Trophoblast cell (in vitro differentiated cells and primary cell): ENCODE measurements at regions not wholly inside any gene's neighbourhood (a gene's known extent, or its start where the extent isn't known, plus 50 kb on each side); places are given as distances from the start of the nearest gene placed in this dataset.
"Not testable (repeated sequence)": the region's sequence is repeated elsewhere in the genome, so short reads cannot be mapped to it uniquely, and the experiment has no call there.

Source experiments
- DNase-seq, 2 donors: peaks; one replicate each; pipeline ENCODE4 v3.0.0-alpha.2; 2016
- H2AFZ ChIP-seq: 2 replicates; pipeline ENCODE4 v1.6.1; 2013; ENCODE audit warnings: low read length, moderate library complexity, mild to moderate bottlenecking; ENCODE audit not compliant: insufficient read depth, poor library complexity
- H2AK5ac ChIP-seq: 2 replicates; pipeline ENCODE4 v1.6.1; 2013; ENCODE audit warnings: mild to moderate bottlenecking, low read length
- H2BK120ac ChIP-seq: 2 replicates; pipeline ENCODE4 v1.6.1; 2013; ENCODE audit warnings: low read length, mild to moderate bottlenecking, moderate library complexity; ENCODE audit not compliant: insufficient read depth, poor library complexity
- H2BK12ac ChIP-seq: 2 replicates; pipeline ENCODE4 v1.6.1; 2013; ENCODE audit warnings: mild to moderate bottlenecking, low read length, moderate library complexity
- H2BK5ac ChIP-seq: 2 replicates; pipeline ENCODE4 v1.6.1; 2013; ENCODE audit warnings: low read length, low read depth, moderate library complexity, mild to moderate bottlenecking; ENCODE audit not compliant: poor library complexity
- H3K14ac ChIP-seq: 2 replicates; pipeline ENCODE4 v1.6.1; 2013; ENCODE audit warnings: mild to moderate bottlenecking, low read length
- H3K18ac ChIP-seq: 2 replicates; pipeline ENCODE4 v1.6.1; 2013; ENCODE audit warnings: mild to moderate bottlenecking, low read length
- H3K23ac ChIP-seq: 2 replicates; pipeline ENCODE4 v1.6.1; 2013; ENCODE audit warnings: low read length
- H3K27ac ChIP-seq: 2 replicates; pipeline ENCODE4 v1.5.1; 2013; ENCODE audit warnings: low read depth, mild to moderate bottlenecking, inconsistent platforms, low read length, moderate library complexity
- H3K27me3 ChIP-seq: 2 replicates; pipeline ENCODE4 v1.6.1; 2013; ENCODE audit warnings: inconsistent platforms, mild to moderate bottlenecking, low read length, moderate library complexity; ENCODE audit not compliant: insufficient read depth
- H3K36me3 ChIP-seq, 2 experiments: 1 replicate in 1 of 2; 2 replicates in 1 of 2; pipeline ENCODE4 v1.6.1; 2013; ENCODE audit warnings: low read length in 2 of 2, mild to moderate bottlenecking in 2 of 2, moderate library complexity in 1 of 2; ENCODE audit not compliant: insufficient read depth in 2 of 2, control insufficient read depth in 1 of 2
- H3K4ac ChIP-seq: 2 replicates; pipeline ENCODE4 v1.6.1; 2013; ENCODE audit warnings: low read depth, mild to moderate bottlenecking, low read length, moderate library complexity
- H3K4me1 ChIP-seq, 2 experiments: 1 replicate in 1 of 2; 2 replicates in 1 of 2; pipeline ENCODE4 v1.6.1; 2013; ENCODE audit warnings: low read length in 2 of 2, mild to moderate bottlenecking in 2 of 2, moderate library complexity in 1 of 2; ENCODE audit not compliant: insufficient read depth in 2 of 2, control insufficient read depth in 1 of 2
- H3K4me2 ChIP-seq: 2 replicates; pipeline ENCODE4 v1.6.1; 2013; ENCODE audit warnings: inconsistent platforms, mild to moderate bottlenecking, low read length, moderate library complexity
- H3K4me3 ChIP-seq: 2 replicates; pipeline ENCODE4 v1.5.1; 2013; ENCODE audit warnings: mild to moderate bottlenecking, low read depth, low read length, inconsistent platforms
- H3K79me1 ChIP-seq: one replicate; pipeline ENCODE4 v1.6.1; 2013; ENCODE audit warnings: low read length
- H3K79me2 ChIP-seq: 2 replicates; pipeline ENCODE4 v1.6.1; 2013; ENCODE audit warnings: low read length, mild to moderate bottlenecking; ENCODE audit not compliant: control insufficient read depth, insufficient read depth, poor library complexity
- H3K9ac ChIP-seq: 2 replicates; pipeline ENCODE4 v1.6.1; 2013; ENCODE audit warnings: mild to moderate bottlenecking, low read length
- H3K9me3 ChIP-seq: 2 replicates; pipeline ENCODE4 v1.6.1; 2013; ENCODE audit warnings: low read depth, mild to moderate bottlenecking, control low read depth, inconsistent platforms, low read length; ENCODE audit not compliant: insufficient read depth
- H4K12ac ChIP-seq: 2 replicates; pipeline ENCODE4 v1.6.1; 2013; ENCODE audit warnings: low read depth, mild to moderate bottlenecking, low read length, moderate library complexity
- H4K8ac ChIP-seq: 2 replicates; pipeline ENCODE4 v1.6.1; 2013; ENCODE audit warnings: low read depth, mild to moderate bottlenecking, low read length, moderate library complexity
- H4K91ac ChIP-seq: one replicate; pipeline ENCODE4 v1.6.1; 2013; ENCODE audit warnings: low read depth, mild to moderate bottlenecking, low read length, moderate library complexity
- WGBS: extraction: QIAGEN DNeasy Blood & Tissue Kit; methylation state at CpG from one replicate; pipeline ENCODE4 v1.1.7; 2013; ENCODE audit warnings: missing lambda C conversion rate; ENCODE audit not compliant: insufficient read length, insufficient coverage; ENCODE audit errors: extremely low coverage; 5-methylcytosine and 5-hydroxymethylcytosine counted together

GRCh38 chr7:6995493-6996289, 169.6 kb upstream of the CCZ1B start:
- not testable (repeated sequence) for H3K9me3 ChIP-seq, H3K4ac ChIP-seq, H3K23ac ChIP-seq, H2AFZ ChIP-seq, H3K4me1 ChIP-seq, H2BK120ac ChIP-seq, H3K27ac ChIP-seq, H2BK12ac ChIP-seq, H3K27me3 ChIP-seq, H4K12ac ChIP-seq, H3K14ac ChIP-seq, H3K4me3 ChIP-seq, H2AK5ac ChIP-seq, H3K36me3 ChIP-seq, H4K8ac ChIP-seq, H3K79me1 ChIP-seq, DNase-seq, H3K18ac ChIP-seq, H2BK5ac ChIP-seq, H3K4me2 ChIP-seq, H4K91ac ChIP-seq, H3K9ac ChIP-seq, H3K79me2 ChIP-seq
- no CpG with 5 or more reads among the region's 7 CpGs for WGBS

GRCh38 chr7:6999067-6999666, 173.1 kb upstream of the CCZ1B start:
- not testable (repeated sequence) for H3K4me2 ChIP-seq, H3K23ac ChIP-seq, H3K27me3 ChIP-seq, H3K9me3 ChIP-seq, H3K79me1 ChIP-seq, H3K14ac ChIP-seq, H2BK120ac ChIP-seq, H3K9ac ChIP-seq, H2AK5ac ChIP-seq, DNase-seq, H3K36me3 ChIP-seq, H2AFZ ChIP-seq, H3K4me3 ChIP-seq, H3K4me1 ChIP-seq, H4K8ac ChIP-seq, H3K4ac ChIP-seq, H4K91ac ChIP-seq, H2BK5ac ChIP-seq, H4K12ac ChIP-seq, H3K79me2 ChIP-seq, H3K27ac ChIP-seq, H2BK12ac ChIP-seq, H3K18ac ChIP-seq
- WGBS, result no CpG with 5 or more reads among the region's 5 CpGs

GRCh38 chr7:7002418-7003062, 176.5 kb upstream of the CCZ1B start:
- Histone ChIP-seq H3K14ac (no peak overlapping the region), H3K4me3 (no peak overlapping the region), H2BK120ac (no peak overlapping the region), H3K4me2 (no peak overlapping the region), H3K79me1 (no peaks in the 10 kb centered on the region), H4K12ac (no peak overlapping the region), H3K4ac (no peak overlapping the region), H3K23ac (no peak overlapping the region), H3K27ac (no peak overlapping the region), H2BK12ac (no peak overlapping the region), H4K8ac (no peak overlapping the region), H2BK5ac (no peak overlapping the region), H4K91ac (no peak overlapping the region), H3K4me1 (no peaks in the 10 kb centered on the region), H3K9ac (no peak overlapping the region), H3K79me2 (no peaks in the 10 kb centered on the region), H2AFZ (no peak overlapping the region), H3K27me3 (no peaks in the 10 kb centered on the region), H2AK5ac (no peak overlapping the region), H3K9me3 (no peaks in the 10 kb centered on the region), H3K36me3 (peaks cover 0 to 2% of the 10 kb centered on the region in 2 experiments), H3K18ac (no peak overlapping the region)
- DNase-seq, result no peak
- no CpG with 5 or more reads among the region's 2 CpGs for WGBS

GRCh38 chr7:7005303-7005702, 177.0 kb upstream of the C1GALT1 start:
- H3K14ac ChIP-seq, result no peak overlapping the region
- WGBS, result no CpG with 5 or more reads among the region's 4 CpGs
- no peak for DNase-seq

More at GRCh38 chr7:7005303-7005702, 177.0 kb upstream of the C1GALT1 start:
- Histone ChIP-seq H2AFZ (no peak overlapping the region), H3K9ac (no peak overlapping the region), H3K36me3 (peaks cover 0 to 2% of the 10 kb centered on the region in 2 experiments), H3K4me3 (no peak overlapping the region), H3K23ac (no peak overlapping the region), H2BK120ac (no peak overlapping the region), H2AK5ac (no peak overlapping the region), H3K79me2 (no peaks in the 10 kb centered on the region), H3K9me3 (no peaks in the 10 kb centered on the region), H3K4ac (no peak overlapping the region), H4K12ac (no peak overlapping the region), H3K4me2 (no peak overlapping the region), H4K8ac (no peak overlapping the region), H2BK5ac (no peak overlapping the region), H4K91ac (no peak overlapping the region), H3K27ac (no peak overlapping the region), H3K79me1 (no peaks in the 10 kb centered on the region), H3K4me1 (no peaks in the 10 kb centered on the region), H3K18ac (no peak overlapping the region), H2BK12ac (no peak overlapping the region), H3K27me3 (no peaks in the 10 kb centered on the region)
